SK-N-SH treated with all-trans-retinoic acid at 6 μM for 48 hours (cell line): ENCODE measurements at regions not wholly inside any gene's neighbourhood (a gene's known extent, or its start where the extent isn't known, plus 50 kb on each side); places are given as distances from the start of the nearest gene placed in this dataset.
"Not testable (repeated sequence)": the region's sequence is repeated elsewhere in the genome, so short reads cannot be mapped to it uniquely, and the experiment has no call there.

Source experiments
- ATAC-seq: fragments of 200-7000 bp; cut with Tn5 transposase; 3 replicates; pipeline ENCODE4 v1.9.1; 2020; ENCODE audit warnings: mild to moderate bottlenecking, moderate library complexity
- ARNTL ChIP-seq: fragments of 450-650 bp; formaldehyde crosslinking; IDR thresholded peaks from 2 replicates; pipeline ENCODE4 v1.5.0; 2020; ENCODE audit warnings: low read depth, mild to moderate bottlenecking, moderate library complexity, borderline replicate concordance
- BACH2 ChIP-seq: fragments of 250-450 bp; sonication (Bioruptor Pico); IDR thresholded peaks from 2 replicates; pipeline ENCODE4 v1.9.0; 2021; ENCODE audit warnings: mild to moderate bottlenecking, borderline replicate concordance
- ESRRG ChIP-seq: fragments of 250-450 bp; sonication (Bioruptor Pico); IDR thresholded peaks from 2 replicates; pipeline ENCODE4 v1.6.1; 2021; ENCODE audit warnings: mild to moderate bottlenecking
- GLIS3 ChIP-seq: fragments of 250-450 bp; sonication (Bioruptor Pico); IDR thresholded peaks from 2 replicates; pipeline ENCODE4 v1.5.0; 2020; ENCODE audit warnings: mild to moderate bottlenecking, moderate library complexity
- RARB ChIP-seq: fragments of 250-450 bp; sonication (Bioruptor Pico); IDR thresholded peaks from 2 replicates; pipeline ENCODE4 v1.8.0; 2021; ENCODE audit warnings: mild to moderate bottlenecking, moderate library complexity
- TCF4 ChIP-seq: fragments of 250-450 bp; sonication (Bioruptor Pico); IDR thresholded peaks from 2 replicates; pipeline ENCODE4 v1.8.0; 2021; ENCODE audit warnings: mild to moderate bottlenecking, moderate library complexity, borderline replicate concordance
- TOX ChIP-seq: fragments of 250-450 bp; sonication (Bioruptor Pico); IDR thresholded peaks from 2 replicates; pipeline ENCODE4 v1.8.0; 2021; ENCODE audit warnings: mild to moderate bottlenecking, moderate library complexity, borderline replicate concordance
- ZC3H10 ChIP-seq: fragments of 250-450 bp; sonication (Bioruptor Pico); IDR thresholded peaks from 2 replicates; pipeline ENCODE4 v1.5.1; 2021; ENCODE audit warnings: mild to moderate bottlenecking, moderate library complexity
- ZFP30 ChIP-seq: fragments of 450-650 bp; formaldehyde crosslinking; IDR thresholded peaks from 2 replicates; pipeline ENCODE4 v1.5.0; 2022; ENCODE audit warnings: mild to moderate bottlenecking, moderate library complexity
- ZNF70 ChIP-seq: fragments of 450-650 bp; formaldehyde crosslinking; IDR thresholded peaks from 2 replicates; pipeline ENCODE4 v1.5.0; 2020; ENCODE audit warnings: mild to moderate bottlenecking, moderate library complexity
- ZNF8 ChIP-seq: fragments of 450-650 bp; formaldehyde crosslinking; IDR thresholded peaks from 2 replicates; pipeline ENCODE4 v1.5.0; 2020; ENCODE audit warnings: mild to moderate bottlenecking, moderate library complexity
- TF ChIP-seq, protein P1 (sequence below): fragments of 250-450 bp; sonication (Bioruptor Pico); IDR thresholded peaks from 2 replicates; pipeline ENCODE4 v1.5.0; 2020; ENCODE audit warnings: mild to moderate bottlenecking, moderate library complexity
- TF ChIP-seq, protein P2 (sequence below): fragments of 250-450 bp; sonication (Bioruptor Pico); IDR thresholded peaks from 2 replicates; pipeline ENCODE4 v1.5.1; 2021; ENCODE audit warnings: mild to moderate bottlenecking, moderate library complexity
- TF ChIP-seq, protein P3 (sequence below): fragments of 250-450 bp; sonication (Bioruptor Pico); IDR thresholded peaks from 2 replicates; pipeline ENCODE4 v1.5.1; 2020; ENCODE audit warnings: low read depth, mild to moderate bottlenecking, moderate library complexity

DNA sequence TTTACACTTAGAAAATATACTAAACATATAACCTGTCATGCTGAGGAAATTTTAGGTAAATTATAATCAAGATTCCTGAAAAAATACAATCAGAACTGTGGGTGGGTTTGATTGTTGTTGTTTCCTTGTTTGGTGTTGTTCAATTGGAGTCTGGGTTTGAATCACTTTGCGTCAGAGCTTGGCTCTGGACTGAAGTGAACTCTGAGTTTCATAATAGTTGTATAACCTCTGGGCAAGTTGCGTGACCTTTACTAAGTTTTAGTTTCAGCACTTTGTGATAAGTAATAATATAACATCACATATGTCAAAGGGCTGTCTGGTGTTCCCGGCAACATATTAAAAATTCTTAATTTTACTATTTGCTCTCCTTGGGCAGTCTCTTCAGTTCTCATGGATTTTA, 758.1 kb downstream of the RAPGEF2 start:
- ATAC-seq: no peak
- TF ChIP-seq ESRRG (CRISPR knock-in tag): no peak
- no peak for TF ChIP-seq ARNTL (CRISPR knock-in tag)
- TF ChIP-seq, protein P1, sequence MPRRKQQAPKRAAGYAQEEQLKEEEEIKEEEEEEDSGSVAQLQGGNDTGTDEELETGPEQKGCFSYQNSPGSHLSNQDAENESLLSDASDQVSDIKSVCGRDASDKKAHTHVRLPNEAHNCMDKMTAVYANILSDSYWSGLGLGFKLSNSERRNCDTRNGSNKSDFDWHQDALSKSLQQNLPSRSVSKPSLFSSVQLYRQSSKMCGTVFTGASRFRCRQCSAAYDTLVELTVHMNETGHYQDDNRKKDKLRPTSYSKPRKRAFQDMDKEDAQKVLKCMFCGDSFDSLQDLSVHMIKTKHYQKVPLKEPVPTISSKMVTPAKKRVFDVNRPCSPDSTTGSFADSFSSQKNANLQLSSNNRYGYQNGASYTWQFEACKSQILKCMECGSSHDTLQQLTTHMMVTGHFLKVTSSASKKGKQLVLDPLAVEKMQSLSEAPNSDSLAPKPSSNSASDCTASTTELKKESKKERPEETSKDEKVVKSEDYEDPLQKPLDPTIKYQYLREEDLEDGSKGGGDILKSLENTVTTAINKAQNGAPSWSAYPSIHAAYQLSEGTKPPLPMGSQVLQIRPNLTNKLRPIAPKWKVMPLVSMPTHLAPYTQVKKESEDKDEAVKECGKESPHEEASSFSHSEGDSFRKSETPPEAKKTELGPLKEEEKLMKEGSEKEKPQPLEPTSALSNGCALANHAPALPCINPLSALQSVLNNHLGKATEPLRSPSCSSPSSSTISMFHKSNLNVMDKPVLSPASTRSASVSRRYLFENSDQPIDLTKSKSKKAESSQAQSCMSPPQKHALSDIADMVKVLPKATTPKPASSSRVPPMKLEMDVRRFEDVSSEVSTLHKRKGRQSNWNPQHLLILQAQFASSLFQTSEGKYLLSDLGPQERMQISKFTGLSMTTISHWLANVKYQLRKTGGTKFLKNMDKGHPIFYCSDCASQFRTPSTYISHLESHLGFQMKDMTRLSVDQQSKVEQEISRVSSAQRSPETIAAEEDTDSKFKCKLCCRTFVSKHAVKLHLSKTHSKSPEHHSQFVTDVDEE: no peak
- TF ChIP-seq ZNF8 (CRISPR knock-in tag): no peak
- TF ChIP-seq TCF4 (CRISPR knock-in tag): no peak
- TF ChIP-seq GLIS3 (CRISPR knock-in tag): no peak
- TF ChIP-seq, protein P2, sequence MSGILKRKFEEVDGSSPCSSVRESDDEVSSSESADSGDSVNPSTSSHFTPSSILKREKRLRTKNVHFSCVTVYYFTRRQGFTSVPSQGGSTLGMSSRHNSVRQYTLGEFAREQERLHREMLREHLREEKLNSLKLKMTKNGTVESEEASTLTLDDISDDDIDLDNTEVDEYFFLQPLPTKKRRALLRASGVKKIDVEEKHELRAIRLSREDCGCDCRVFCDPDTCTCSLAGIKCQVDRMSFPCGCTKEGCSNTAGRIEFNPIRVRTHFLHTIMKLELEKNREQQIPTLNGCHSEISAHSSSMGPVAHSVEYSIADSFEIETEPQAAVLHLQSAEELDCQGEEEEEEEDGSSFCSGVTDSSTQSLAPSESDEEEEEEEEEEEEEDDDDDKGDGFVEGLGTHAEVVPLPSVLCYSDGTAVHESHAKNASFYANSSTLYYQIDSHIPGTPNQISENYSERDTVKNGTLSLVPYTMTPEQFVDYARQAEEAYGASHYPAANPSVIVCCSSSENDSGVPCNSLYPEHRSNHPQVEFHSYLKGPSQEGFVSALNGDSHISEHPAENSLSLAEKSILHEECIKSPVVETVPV (CRISPR knock-in tag): no peak

DNA sequence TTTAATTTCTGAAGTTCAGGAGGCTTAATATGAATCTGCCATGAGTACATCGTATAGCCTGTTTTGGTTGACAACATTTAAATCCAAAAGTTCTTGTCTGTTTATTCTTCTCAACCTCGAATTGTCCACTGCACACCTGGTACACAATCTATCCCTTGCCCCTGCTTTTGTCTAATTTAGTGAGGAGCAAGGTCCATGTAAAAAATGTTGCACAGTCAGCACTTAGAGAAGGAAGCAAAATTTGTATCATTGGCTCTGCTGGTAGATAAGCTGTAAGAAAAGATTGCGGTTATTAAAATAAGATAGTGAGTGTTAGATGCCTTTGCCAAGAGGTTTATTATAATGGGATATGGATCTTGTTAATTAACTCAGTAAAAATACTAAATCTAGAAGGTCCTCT, 761.5 kb downstream of the RAPGEF2 start:
- ATAC-seq: no peak
- TF ChIP-seq, protein P1: no peak

DNA sequence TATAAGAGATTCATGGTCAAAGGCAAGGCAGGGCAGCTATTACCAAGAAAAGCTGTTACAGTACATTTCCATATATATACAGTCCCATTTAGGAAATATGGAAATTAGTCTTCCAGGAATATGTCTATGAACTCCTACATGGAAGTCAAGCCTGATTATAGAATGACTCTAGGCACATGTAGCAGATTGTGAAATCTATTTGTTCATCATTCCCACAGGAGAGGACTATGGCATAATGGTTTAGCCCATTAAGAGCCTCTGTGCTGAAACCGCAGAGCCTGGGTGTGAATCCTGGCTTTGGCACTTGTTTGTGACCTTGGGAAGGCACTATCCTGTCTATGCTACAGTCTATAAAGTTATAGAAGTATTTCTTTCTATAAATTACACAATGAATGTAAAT, 764.8 kb downstream of the RAPGEF2 start:
- TF ChIP-seq ZNF70 (CRISPR knock-in tag): no peak
- no peak for TF ChIP-seq ZC3H10 (CRISPR knock-in tag)
- no peak for TF ChIP-seq TOX
- no peak for ATAC-seq

DNA sequence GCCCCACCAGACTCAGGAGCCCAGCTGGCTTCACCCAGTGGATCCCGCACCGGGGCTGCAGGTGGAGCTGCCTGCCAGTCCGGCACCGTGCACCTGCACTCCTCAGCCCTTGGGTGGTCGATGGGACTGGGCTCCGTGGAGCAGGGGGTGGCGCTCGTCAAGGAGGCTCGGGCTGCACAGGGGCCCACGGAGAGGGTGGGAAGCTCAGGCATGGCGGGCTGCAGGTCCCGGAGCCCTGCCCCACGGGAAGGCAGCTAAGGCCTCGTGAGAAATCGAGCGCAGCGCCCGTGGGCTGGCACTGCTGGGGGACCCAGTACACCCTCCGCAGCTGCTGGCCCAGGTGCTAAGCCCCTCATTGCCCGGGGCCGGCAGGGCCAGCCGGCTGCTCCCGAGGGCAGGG, 766.1 kb downstream of the RAPGEF2 start:
- ATAC-seq: not testable (repeated sequence)

DNA sequence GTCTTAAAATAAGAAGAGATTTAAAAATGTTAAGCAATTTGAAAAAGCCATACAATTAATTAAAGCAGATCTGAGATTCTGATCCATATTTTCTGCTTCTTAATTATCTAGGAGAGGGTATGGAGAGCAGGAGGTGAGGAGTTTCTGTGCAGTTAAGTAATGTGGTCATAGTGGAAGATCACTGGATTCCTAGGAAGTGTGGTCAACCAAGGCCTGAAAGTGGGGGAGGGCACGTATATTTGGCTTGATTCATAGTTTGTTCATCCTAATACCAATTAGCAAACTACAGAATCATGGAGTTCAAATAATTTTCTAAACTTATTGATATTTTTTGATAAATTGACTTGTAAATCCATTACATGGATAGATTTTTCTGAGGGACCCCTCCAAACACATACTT, 768.3 kb downstream of the RAPGEF2 start:
- ATAC-seq: no peak
- TF ChIP-seq ARNTL (CRISPR knock-in tag) (no peak), BACH2 (no peak), ZNF8 (CRISPR knock-in tag) (no peak), ZFP30 (CRISPR knock-in tag) (no peak), RARB (no peak), ESRRG (CRISPR knock-in tag) (no peak)
- TF ChIP-seq, protein P3, sequence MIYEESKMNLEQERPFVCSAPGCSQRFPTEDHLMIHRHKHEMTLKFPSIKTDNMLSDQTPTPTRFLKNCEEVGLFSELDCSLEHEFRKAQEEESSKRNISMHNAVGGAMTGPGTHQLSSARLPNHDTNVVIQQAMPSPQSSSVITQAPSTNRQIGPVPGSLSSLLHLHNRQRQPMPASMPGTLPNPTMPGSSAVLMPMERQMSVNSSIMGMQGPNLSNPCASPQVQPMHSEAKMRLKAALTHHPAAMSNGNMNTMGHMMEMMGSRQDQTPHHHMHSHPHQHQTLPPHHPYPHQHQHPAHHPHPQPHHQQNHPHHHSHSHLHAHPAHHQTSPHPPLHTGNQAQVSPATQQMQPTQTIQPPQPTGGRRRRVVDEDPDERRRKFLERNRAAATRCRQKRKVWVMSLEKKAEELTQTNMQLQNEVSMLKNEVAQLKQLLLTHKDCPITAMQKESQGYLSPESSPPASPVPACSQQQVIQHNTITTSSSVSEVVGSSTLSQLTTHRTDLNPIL (CRISPR knock-in tag): no peak
- TF ChIP-seq, protein P1: no peak
- TF ChIP-seq, all 23 proteins: peak for 0
